ENCODE measurements at regions not wholly inside any gene's neighbourhood (a gene's known extent, or its start where the extent isn't known, plus 50 kb on each side); places are given as distances from the start of the nearest gene placed in this dataset.
A peak's percentile ranks its signal among the peaks of the same experiment; 100 is the strongest.

- no peak overlapping the region for H3K4me2 ChIP-seq (ENCODE audit: insufficient read depth, low read length)
- H3K4me3 ChIP-seq (ENCODE audit: low read depth in 1 of 2, low read length in 2 of 2) = no peak overlapping the region
- no peak overlapping the region for H3K27ac ChIP-seq (ENCODE audit: low read length)
- H3K27me3 ChIP-seq (ENCODE audit: insufficient read depth, low read length, poor library complexity) = no peaks in the 10 kb centered on the region
- no peak overlapping the region for H2AFZ ChIP-seq (ENCODE audit: low read depth, low read length)
- ATAC-seq (ENCODE audit: insufficient read depth, low read depth) (no peak), DNase-seq (no peak)
- no peak overlapping the region for H3K9ac ChIP-seq (ENCODE audit: low read depth, low read length)
- no peaks in the 10 kb centered on the region for H3K9me3 ChIP-seq (ENCODE audit: insufficient read depth, low read length, severe bottlenecking)
- no peaks in the 10 kb centered on the region for H3K79me2 ChIP-seq (ENCODE audit: insufficient read depth, low read length)
- no peak for TF ChIP-seq CTCF (IDR thresholded peaks at IDR 0.05; ENCODE audit: borderline replicate concordance, extremely low read depth, low read length, poor library complexity, severe bottlenecking)
- TF ChIP-seq EZH2 (IDR thresholded peaks at IDR 0.05; ENCODE audit: borderline replicate concordance, low read depth, low read length, severe bottlenecking) = no peak
- no peaks in the 10 kb centered on the region for H3K4me1 ChIP-seq (ENCODE audit: insufficient read depth, low read length)
- H3K36me3 ChIP-seq (ENCODE audit: insufficient read depth, low read length) = no peaks in the 10 kb centered on the region
- no peaks in the 10 kb centered on the region for H4K20me1 ChIP-seq (ENCODE audit: insufficient read depth, low read length)
Measured at GRCh38 chr2:14826518-14826917, 194.0 kb downstream of the LRATD1 start.

- H3K4me3 ChIP-seq (ENCODE audit: low read depth in 1 of 2, low read length in 2 of 2) = no peak overlapping the region
- no peak overlapping the region for H2AFZ ChIP-seq (ENCODE audit: low read depth, low read length)
- H3K4me2 ChIP-seq (ENCODE audit: insufficient read depth, low read length) = no peak overlapping the region
- H3K9me3 ChIP-seq (ENCODE audit: insufficient read depth, low read length, severe bottlenecking) = no peaks in the 10 kb centered on the region
- no peaks in the 10 kb centered on the region for H3K79me2 ChIP-seq (ENCODE audit: insufficient read depth, low read length)
- no peaks in the 10 kb centered on the region for H3K27me3 ChIP-seq (ENCODE audit: insufficient read depth, low read length, poor library complexity)
- TF ChIP-seq CTCF (IDR thresholded peaks at IDR 0.05; ENCODE audit: borderline replicate concordance, extremely low read depth, low read length, poor library complexity, severe bottlenecking) (no peak), EZH2 (IDR thresholded peaks at IDR 0.05; ENCODE audit: borderline replicate concordance, low read depth, low read length, severe bottlenecking) (no peak)
- H3K27ac ChIP-seq (ENCODE audit: low read length) = no peak overlapping the region
- DNase-seq (no peak), ATAC-seq (ENCODE audit: insufficient read depth, low read depth) (no peak)
- H3K4me1 ChIP-seq (ENCODE audit: insufficient read depth, low read length) = no peaks in the 10 kb centered on the region
- H3K36me3 ChIP-seq (ENCODE audit: insufficient read depth, low read length) = no peaks in the 10 kb centered on the region
- H4K20me1 ChIP-seq (ENCODE audit: insufficient read depth, low read length) = no peaks in the 10 kb centered on the region
- no peak overlapping the region for H3K9ac ChIP-seq (ENCODE audit: low read depth, low read length)
Measured at GRCh38 chr2:14827226-14828023, 194.9 kb downstream of the LRATD1 start.

- H3K9ac ChIP-seq (ENCODE audit: low read depth, low read length) = no peak overlapping the region
Measured at GRCh38 chr2:14828223-14828622, 195.7 kb downstream of the LRATD1 start.

More at GRCh38 chr2:14828223-14828622, 195.7 kb downstream of the LRATD1 start:
- H3K9me3 ChIP-seq (ENCODE audit: insufficient read depth, low read length, severe bottlenecking) = no peaks in the 10 kb centered on the region
- no peaks in the 10 kb centered on the region for H3K27me3 ChIP-seq (ENCODE audit: insufficient read depth, low read length, poor library complexity)
- no peaks in the 10 kb centered on the region for H3K4me1 ChIP-seq (ENCODE audit: insufficient read depth, low read length)
- DNase-seq = no peak
- TF ChIP-seq CTCF (IDR thresholded peaks at IDR 0.05; ENCODE audit: borderline replicate concordance, extremely low read depth, low read length, poor library complexity, severe bottlenecking) = no peak
- TF ChIP-seq EZH2 (IDR thresholded peaks at IDR 0.05; ENCODE audit: borderline replicate concordance, low read depth, low read length, severe bottlenecking) = no peak
- H3K4me2 ChIP-seq (ENCODE audit: insufficient read depth, low read length) = no peak overlapping the region
- no peaks in the 10 kb centered on the region for H3K79me2 ChIP-seq (ENCODE audit: insufficient read depth, low read length)
- no peaks in the 10 kb centered on the region for H3K36me3 ChIP-seq (ENCODE audit: insufficient read depth, low read length)
- H4K20me1 ChIP-seq (ENCODE audit: insufficient read depth, low read length) = no peaks in the 10 kb centered on the region
- no peak overlapping the region for H3K27ac ChIP-seq (ENCODE audit: low read length)
- no peak overlapping the region for H2AFZ ChIP-seq (ENCODE audit: low read depth, low read length)
- no peak overlapping the region for H3K4me3 ChIP-seq (ENCODE audit: low read depth in 1 of 2, low read length in 2 of 2)
- ATAC-seq (ENCODE audit: insufficient read depth, low read depth) = 0 out of 3 replicates have a peak, but pooled peaks have one; percentile 24
